CD4-positive, alpha-beta memory T cell (primary cell): ENCODE measurements at regions not wholly inside any gene's neighbourhood (a gene's known extent, or its start where the extent isn't known, plus 50 kb on each side); places are given as distances from the start of the nearest gene placed in this dataset.

Experiments used
- CTCF ChIA-PET: fragments of 350-600 bp; sonication (Branson Sonifier 250); formaldehyde crosslinking; loops from one replicate; lab custom pipeline; 2021; ENCODE audit warnings: inconsistent platforms; ENCODE audit not compliant: partially characterized antibody; lab: Charles Lee
- POLR2A ChIA-PET: fragments of 350-600 bp; sonication (Branson Sonifier 250); formaldehyde crosslinking; loops from one replicate; lab custom pipeline; 2021; ENCODE audit not compliant: partially characterized antibody; lab: Charles Lee
- DNase-seq, 5 donors: peaks; one replicate each; pipeline versions ENCODE4 v3.0.0 to v3.0.0-alpha.2; 2020 to 2022; ENCODE audit warnings: mixed read lengths in 1 of 5
- H3K27ac ChIP-seq: one replicate; pipeline ENCODE4 v1.7.0; 2013; ENCODE audit warnings: low read depth, low read length
- H3K27me3 ChIP-seq: 2 replicates; pipeline ENCODE4 v1.7.0; 2013; ENCODE audit warnings: mild to moderate bottlenecking, low read length, moderate library complexity; ENCODE audit not compliant: insufficient read depth
- H3K36me3 ChIP-seq: 2 replicates; pipeline ENCODE4 v1.7.0; 2013; ENCODE audit warnings: mild to moderate bottlenecking, low read length, moderate library complexity; ENCODE audit not compliant: insufficient read depth
- H3K4me1 ChIP-seq: 2 replicates; pipeline ENCODE4 v1.7.0; 2013; ENCODE audit warnings: mild to moderate bottlenecking, low read length, moderate library complexity; ENCODE audit not compliant: insufficient read depth
- H3K4me3 ChIP-seq, 2 donors: one replicate each; pipeline ENCODE4 v1.7.0; 2013; ENCODE audit warnings: low read length in 2 of 2, mild to moderate bottlenecking in 1 of 2
- H3K9me3 ChIP-seq, 2 donors: one replicate each; pipeline ENCODE4 v1.7.0; 2013; ENCODE audit warnings: low read length in 2 of 2, control low read depth in 1 of 2; ENCODE audit not compliant: control insufficient read depth in 1 of 2
- H3K27ac Mint-ChIP-seq, 7 donors: one replicate each; pipeline ENCODE4 v1.8.0; 2020 to 2021; ENCODE audit warnings: mixed read lengths in 7 of 7, mild to moderate bottlenecking in 6 of 7, inconsistent platforms in 3 of 7, moderate library complexity in 3 of 7
- H3K27me3 Mint-ChIP-seq, 2 donors: one replicate each; pipeline ENCODE4 v1.8.0; 2020 to 2021; ENCODE audit warnings: mixed read lengths in 2 of 2
- H3K36me3 Mint-ChIP-seq, 2 donors: one replicate each; pipeline ENCODE4 v1.8.0; 2020 to 2021; ENCODE audit warnings: mixed read lengths in 2 of 2, inconsistent platforms in 1 of 2, mild to moderate bottlenecking in 1 of 2
- H3K4me1 Mint-ChIP-seq, 4 donors: one replicate each; pipeline ENCODE4 v1.8.0; 2020 to 2021; ENCODE audit warnings: mixed read lengths in 4 of 4, mild to moderate bottlenecking in 1 of 4
- H3K4me3 Mint-ChIP-seq, 8 donors: one replicate each; pipeline ENCODE4 v1.8.0; 2020 to 2021; ENCODE audit warnings: mixed read lengths in 8 of 8, mild to moderate bottlenecking in 7 of 8, moderate library complexity in 6 of 8, inconsistent platforms in 3 of 8
- H3K9me3 Mint-ChIP-seq, 8 donors: one replicate each; pipeline ENCODE4 v1.8.0; 2020 to 2021; ENCODE audit warnings: mixed read lengths in 8 of 8, mild to moderate bottlenecking in 5 of 8, inconsistent platforms in 3 of 8, moderate library complexity in 1 of 8
- intact Hi-C: fragments of 100-400 bp; cut with micrococcal nuclease; formaldehyde crosslinking; loops from one replicate; pipeline ENCODE4 v1.15.1; 2023

DNA sequence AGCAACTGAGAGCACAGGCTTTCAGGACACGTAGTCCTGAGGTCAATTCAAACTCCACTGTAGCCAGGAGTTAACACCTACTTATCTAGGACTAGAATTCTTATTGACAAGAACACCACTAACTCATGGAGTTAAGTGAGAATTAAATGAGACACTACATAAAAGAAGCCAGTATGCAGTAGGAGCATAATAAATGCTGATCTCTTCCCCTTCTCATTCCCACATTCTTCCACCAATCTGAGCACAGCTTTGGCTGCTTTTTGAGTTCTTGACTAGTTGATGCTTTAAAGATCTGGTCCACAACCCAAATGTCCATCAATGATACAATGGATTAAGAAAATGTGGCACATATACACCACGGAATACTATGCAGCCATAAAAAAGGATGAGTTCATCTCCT lies 55.2 kb downstream of the TTC32 start:
- Mint-ChIP-seq H3K27me3 (peaks cover 11 to 24% of the 10 kb centered on the region in 2 donors), H3K27ac (no peak overlapping the region), H3K4me1 (no peaks in the 10 kb centered on the region), H3K4me3 (no peak overlapping the region), H3K36me3 (no peaks in the 10 kb centered on the region), H3K9me3 (peaks cover 0 to 3% (median 0%) of the 10 kb centered on the region in 8 donors)
- H3K4me1 ChIP-seq, result no peaks in the 10 kb centered on the region
- no peak overlapping the region for H3K27ac ChIP-seq
- ChIA-PET POLR2A (no interaction called here), CTCF (no interaction called here)
- no peaks in the 10 kb centered on the region for H3K27me3 ChIP-seq
- no peaks in the 10 kb centered on the region for H3K36me3 ChIP-seq
- no peak for DNase-seq
- H3K9me3 ChIP-seq, result no peaks in the 10 kb centered on the region
- intact Hi-C loops, result no loop called here
- H3K4me3 ChIP-seq, result no peak overlapping the region

DNA sequence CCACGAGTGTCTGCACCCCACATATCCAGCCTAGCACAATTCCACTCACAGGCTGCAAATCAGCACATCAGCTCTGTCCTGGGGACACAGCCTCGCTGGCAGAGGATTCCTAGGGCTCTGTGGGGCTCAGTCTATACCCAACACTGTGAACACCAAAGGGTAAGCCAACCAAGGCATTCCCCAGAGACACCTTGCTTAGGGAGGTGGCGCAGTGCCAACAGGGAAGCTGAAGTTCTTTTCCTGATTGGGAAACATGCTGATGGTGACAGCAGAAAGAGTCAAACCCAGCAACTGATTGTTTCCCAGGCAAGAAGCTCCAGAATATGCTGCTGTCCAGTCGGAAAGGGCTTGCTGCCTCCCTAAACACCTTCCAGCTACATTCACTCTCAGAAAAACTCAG lies 55.8 kb downstream of the TTC32 start:
- no peaks in the 10 kb centered on the region for H3K4me1 Mint-ChIP-seq
- H3K4me1 ChIP-seq, result no peaks in the 10 kb centered on the region
- no peaks in the 10 kb centered on the region for H3K36me3 Mint-ChIP-seq
- H3K27ac Mint-ChIP-seq, result no peak overlapping the region
- ChIA-PET CTCF (no interaction called here), POLR2A (no interaction called here)
- no peaks in the 10 kb centered on the region for H3K27me3 ChIP-seq
- H3K27ac ChIP-seq, result no peak overlapping the region
- H3K4me3 Mint-ChIP-seq, result no peak overlapping the region
- intact Hi-C loops, result no loop called here
- no peaks in the 10 kb centered on the region for H3K36me3 ChIP-seq
- DNase-seq, result no peak
- peaks cover 11 to 29% of the 10 kb centered on the region in 2 donors for H3K27me3 Mint-ChIP-seq
- no peak overlapping the region for H3K4me3 ChIP-seq
- H3K9me3 Mint-ChIP-seq, result peaks cover 0 to 3% (median 0%) of the 10 kb centered on the region in 8 donors
- no peaks in the 10 kb centered on the region for H3K9me3 ChIP-seq

DNA sequence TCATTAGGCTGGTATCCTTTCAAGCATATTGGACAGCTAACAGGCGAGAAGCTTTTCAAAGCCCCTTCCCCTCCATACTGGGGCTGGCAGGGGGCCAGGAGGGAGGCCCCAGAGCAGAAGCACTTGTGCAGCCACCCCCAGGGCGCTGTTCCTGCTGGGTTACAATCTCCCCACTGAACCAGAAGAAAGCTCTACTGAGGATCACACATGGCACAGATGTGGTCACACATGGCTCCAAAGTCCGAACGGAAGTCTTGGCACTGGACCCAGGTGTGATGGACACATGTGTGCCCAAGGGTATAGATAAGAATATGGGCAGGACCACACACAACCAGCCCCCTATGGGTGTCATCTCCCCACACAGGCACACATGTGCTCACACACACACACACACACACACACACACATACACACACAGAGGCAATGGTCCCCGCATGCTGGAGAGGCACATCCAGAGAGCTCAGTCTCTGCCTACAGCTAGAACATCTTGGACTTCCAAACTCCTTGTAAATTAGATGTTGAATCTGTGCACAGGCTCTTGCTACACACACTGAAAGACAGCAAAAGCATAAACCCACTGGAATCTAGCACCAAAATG lies 56.4 kb downstream of the TTC32 start:
- no peaks in the 10 kb centered on the region for H3K4me1 ChIP-seq
- Mint-ChIP-seq H3K27me3 (peaks cover 11 to 29% of the 10 kb centered on the region in 2 donors), H3K4me3 (no peak overlapping the region), H3K9me3 (peaks cover 0 to 3% (median 0%) of the 10 kb centered on the region in 8 donors), H3K27ac (no peak overlapping the region), H3K36me3 (no peaks in the 10 kb centered on the region), H3K4me1 (no peaks in the 10 kb centered on the region)
- no peaks in the 10 kb centered on the region for H3K36me3 ChIP-seq
- CTCF ChIA-PET, result no interaction called here
- POLR2A ChIA-PET, result no interaction called here
- no peak overlapping the region for H3K27ac ChIP-seq
- no peak overlapping the region for H3K4me3 ChIP-seq
- no peaks in the 10 kb centered on the region for H3K9me3 ChIP-seq
- H3K27me3 ChIP-seq, result no peaks in the 10 kb centered on the region
- intact Hi-C loops, result no loop called here
- no peak for DNase-seq

DNA sequence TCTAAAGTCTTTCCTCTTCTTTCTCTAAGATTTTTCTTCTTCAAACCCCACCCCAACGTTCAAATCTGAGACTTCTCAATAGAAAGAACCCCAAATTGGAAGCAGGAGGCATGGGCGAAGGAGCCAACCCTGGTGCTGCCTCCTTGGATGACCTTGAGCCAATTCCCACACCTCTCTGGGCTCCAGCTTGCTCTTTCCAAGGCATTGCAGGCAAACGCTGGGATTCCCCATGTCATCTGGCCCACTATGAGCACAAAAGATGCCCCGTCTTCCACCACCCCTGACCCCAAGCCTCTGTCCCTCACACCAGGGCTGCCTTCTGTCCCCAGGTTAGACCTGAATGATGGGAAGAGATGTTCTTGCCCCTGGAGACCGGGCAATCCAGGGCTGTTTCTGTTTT lies 57.0 kb downstream of the TTC32 start:
- CTCF ChIA-PET, result no interaction called here
- Mint-ChIP-seq H3K27ac (no peak overlapping the region), H3K36me3 (no peaks in the 10 kb centered on the region), H3K27me3 (peaks cover 14 to 32% of the 10 kb centered on the region in 2 donors), H3K4me3 (no peak overlapping the region), H3K9me3 (peaks cover 0 to 3% (median 0%) of the 10 kb centered on the region in 8 donors), H3K4me1 (no peaks in the 10 kb centered on the region)
- POLR2A ChIA-PET, result no interaction called here
- Histone ChIP-seq H3K4me1 (no peaks in the 10 kb centered on the region), H3K27me3 (no peaks in the 10 kb centered on the region), H3K36me3 (no peaks in the 10 kb centered on the region), H3K27ac (no peak overlapping the region), H3K4me3 (no peak overlapping the region), H3K9me3 (no peaks in the 10 kb centered on the region)
- intact Hi-C loops, result no loop called here
- DNase-seq, result no peak

DNA sequence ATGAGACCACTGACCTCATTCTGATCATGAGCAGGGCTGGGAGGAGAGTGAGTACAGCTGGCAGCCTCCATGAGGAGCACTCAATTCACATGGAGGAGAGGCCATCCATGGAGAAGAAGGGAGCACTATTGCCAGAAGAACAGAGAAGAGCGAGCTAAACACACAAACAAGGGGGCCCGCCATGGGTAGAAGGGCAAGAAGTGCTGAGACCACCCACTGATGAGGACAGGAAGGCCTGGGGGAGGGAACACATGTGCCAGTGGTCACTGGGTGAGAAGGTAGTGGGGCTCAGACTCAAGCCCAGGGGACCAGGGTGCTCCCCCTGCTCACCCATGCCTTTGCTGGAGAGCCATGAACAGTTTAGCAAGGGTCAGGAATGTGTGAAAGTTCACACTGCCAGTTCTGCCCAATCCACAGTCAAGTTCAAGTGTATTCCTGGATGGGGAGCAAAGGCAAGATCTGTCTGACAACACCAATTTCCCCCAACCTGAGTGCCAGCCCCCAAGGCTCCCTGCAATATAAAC lies 57.7 kb downstream of the TTC32 start:
- no peaks in the 10 kb centered on the region for H3K4me1 ChIP-seq
- no peaks in the 10 kb centered on the region for H3K9me3 ChIP-seq
- H3K9me3 Mint-ChIP-seq, result peaks cover 0 to 3% (median 0%) of the 10 kb centered on the region in 8 donors
- intact Hi-C loops, result no loop called here
- no peak overlapping the region for H3K4me3 Mint-ChIP-seq
- H3K36me3 ChIP-seq, result no peaks in the 10 kb centered on the region
- H3K27ac ChIP-seq, result no peak overlapping the region
- H3K27me3 ChIP-seq, result no peaks in the 10 kb centered on the region
- no peaks in the 10 kb centered on the region for H3K36me3 Mint-ChIP-seq
- H3K27me3 Mint-ChIP-seq, result peaks cover 18 to 37% of the 10 kb centered on the region in 2 donors
- ChIA-PET CTCF (no interaction called here), POLR2A (no interaction called here)
- H3K4me3 ChIP-seq, result no peak overlapping the region
- no peak for DNase-seq
- H3K4me1 Mint-ChIP-seq, result no peaks in the 10 kb centered on the region
- no peak overlapping the region for H3K27ac Mint-ChIP-seq

DNA sequence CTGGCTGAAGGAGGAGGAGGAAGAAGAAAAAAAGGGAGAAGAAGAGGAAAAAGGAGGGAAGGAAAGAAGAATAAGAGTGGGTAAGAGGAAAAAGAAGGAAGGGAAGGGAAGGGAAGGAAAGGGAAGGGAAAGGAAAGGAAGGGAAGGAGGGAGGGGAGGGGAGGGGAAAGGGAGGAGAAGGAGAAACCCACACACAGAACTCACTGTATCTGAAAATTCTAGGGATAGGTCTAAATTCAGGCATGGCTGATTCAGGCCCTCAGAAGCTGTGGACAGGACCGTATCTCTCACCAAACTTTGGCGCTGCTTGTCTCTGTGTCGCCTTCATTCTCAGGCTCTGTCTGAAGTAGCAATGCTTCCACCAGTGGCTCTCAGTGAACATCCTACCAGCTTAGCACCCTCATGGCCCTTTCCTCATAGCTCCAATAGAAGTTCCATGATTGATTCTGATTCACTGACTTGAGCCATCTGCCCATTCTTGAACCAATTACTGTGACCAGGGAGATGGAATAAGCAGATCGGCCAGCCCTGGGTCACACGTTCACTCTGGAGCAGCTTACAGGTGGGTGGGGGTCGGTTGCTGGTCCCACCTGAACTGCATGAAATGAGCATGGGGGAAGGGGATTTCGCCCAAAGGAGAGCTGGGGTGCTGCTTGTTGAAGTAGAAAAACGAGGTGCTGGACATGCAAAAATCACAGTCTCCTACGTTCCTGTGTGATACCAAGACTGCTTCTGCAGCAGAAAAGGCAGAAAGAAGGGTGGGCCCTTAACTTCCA lies 59.7 kb downstream of the TTC32 start:
- Mint-ChIP-seq H3K27ac (no peak overlapping the region), H3K36me3 (no peaks in the 10 kb centered on the region), H3K4me1 (no peaks in the 10 kb centered on the region), H3K9me3 (peaks cover 0 to 3% (median 0%) of the 10 kb centered on the region in 8 donors), H3K4me3 (no peak overlapping the region), H3K27me3 (peaks cover 29 to 41% of the 10 kb centered on the region in 2 donors)
- Histone ChIP-seq H3K9me3 (no peaks in the 10 kb centered on the region), H3K4me3 (no peak overlapping the region), H3K4me1 (no peaks in the 10 kb centered on the region), H3K27ac (no peak overlapping the region), H3K36me3 (no peaks in the 10 kb centered on the region), H3K27me3 (no peaks in the 10 kb centered on the region)
- ChIA-PET POLR2A (no interaction called here), CTCF (no interaction called here)
- intact Hi-C loops, result no loop called here
- no peak for DNase-seq

DNA sequence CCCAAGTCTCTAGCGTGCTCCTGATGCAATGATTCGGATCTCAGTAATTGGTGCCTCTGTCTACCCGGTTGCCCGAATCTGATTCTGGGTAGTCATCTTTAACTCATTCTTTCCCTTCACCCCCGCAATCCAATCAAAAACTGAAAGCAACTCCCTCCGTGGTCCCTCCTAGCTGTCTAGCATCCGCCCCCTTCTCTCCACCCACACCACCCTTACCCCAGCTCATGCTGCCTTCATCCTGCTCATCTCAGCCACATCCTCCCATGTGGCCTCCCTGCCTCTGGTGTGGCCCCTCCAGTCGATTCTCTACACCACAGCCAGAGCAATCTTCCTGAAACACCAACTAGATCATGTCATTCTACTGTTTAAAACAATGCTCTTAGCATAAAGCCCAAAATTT lies 62.3 kb downstream of the TTC32 start:
- H3K27me3 Mint-ChIP-seq, result peaks cover 23 to 25% of the 10 kb centered on the region in 2 donors
- Histone ChIP-seq H3K9me3 (no peaks in the 10 kb centered on the region), H3K4me3 (no peak overlapping the region), H3K27me3 (no peaks in the 10 kb centered on the region), H3K4me1 (no peaks in the 10 kb centered on the region), H3K36me3 (no peaks in the 10 kb centered on the region), H3K27ac (no peak overlapping the region)
- ChIA-PET CTCF (no interaction called here), POLR2A (no interaction called here)
- no peaks in the 10 kb centered on the region for H3K9me3 Mint-ChIP-seq
- intact Hi-C loops, result no loop called here
- no peaks in the 10 kb centered on the region for H3K36me3 Mint-ChIP-seq
- no peaks in the 10 kb centered on the region for H3K4me1 Mint-ChIP-seq
- H3K4me3 Mint-ChIP-seq, result no peak overlapping the region
- DNase-seq, result no peak
- H3K27ac Mint-ChIP-seq, result no peak overlapping the region
